ENCODE measurements at regions not wholly inside any gene's neighbourhood (a gene's known extent, or its start where the extent isn't known, plus 50 kb on each side); places are given as distances from the start of the nearest gene placed in this dataset.
A peak's percentile ranks its signal among the peaks of the same experiment; 100 is the strongest.

GRCh38 chr7:136303162-136303561 is 326.0 kb upstream of the MTPN start:
- no peaks in the 10 kb centered on the region for H3K27me3 ChIP-seq (ENCODE audit: insufficient read depth, low read length)
- intact Hi-C loops (cut with micrococcal nuclease): no loop called here
- peaks cover 2 to 22% (median 16%) of the 10 kb centered on the region in 8 donors for H3K9me3 Mint-ChIP-seq

GRCh38 chr7:136302049-136302448 is 324.9 kb upstream of the MTPN start:
- POLR2A ChIA-PET (ENCODE audit: partially characterized antibody): no interaction called here
- no peak for DNase-seq

More at GRCh38 chr7:136303162-136303561, 326.0 kb upstream of the MTPN start:
- Histone ChIP-seq H3K4me1 (ENCODE audit: insufficient read depth, low read length) (no peaks in the 10 kb centered on the region), H3K4me3 (ENCODE audit: low read length in 2 of 2) (no peak overlapping the region), H3K36me3 (ENCODE audit: insufficient read depth, low read length) (no peaks in the 10 kb centered on the region), H3K27ac (ENCODE audit: low read depth, low read length) (no peak overlapping the region), H3K9me3 (ENCODE audit: control insufficient read depth in 1 of 2, low read length in 2 of 2) (no peaks in the 10 kb centered on the region)
- Mint-ChIP-seq H3K36me3 (no peaks in the 10 kb centered on the region), H3K27ac (no peak overlapping the region), H3K4me1 (no peaks in the 10 kb centered on the region), H3K27me3 (no peaks in the 10 kb centered on the region), H3K4me3 (no peak overlapping the region)
- DNase-seq: no peak
- ChIA-PET POLR2A (ENCODE audit: partially characterized antibody) (no interaction called here), CTCF (ENCODE audit: partially characterized antibody) (no interaction called here)

GRCh38 chr7:136294977-136295376 is 317.8 kb upstream of the MTPN start:
- DNase-seq: no peak
- H3K4me1 ChIP-seq (ENCODE audit: insufficient read depth, low read length): no peaks in the 10 kb centered on the region
- Mint-ChIP-seq H3K36me3 (no peaks in the 10 kb centered on the region), H3K4me1 (no peaks in the 10 kb centered on the region), H3K27me3 (no peaks in the 10 kb centered on the region), H3K27ac (no peak overlapping the region), H3K4me3 (no peak overlapping the region), H3K9me3 (peaks cover 0 to 7% (median 3%) of the 10 kb centered on the region in 8 donors)
- no peaks in the 10 kb centered on the region for H3K36me3 ChIP-seq (ENCODE audit: insufficient read depth, low read length)
- intact Hi-C loops (cut with micrococcal nuclease): no loop called here
- no peaks in the 10 kb centered on the region for H3K9me3 ChIP-seq (ENCODE audit: control insufficient read depth in 1 of 2, low read length in 2 of 2)
- ChIA-PET CTCF (ENCODE audit: partially characterized antibody) (no interaction called here), POLR2A (ENCODE audit: partially characterized antibody) (no interaction called here)
- no peak overlapping the region for H3K27ac ChIP-seq (ENCODE audit: low read depth, low read length)
- no peaks in the 10 kb centered on the region for H3K27me3 ChIP-seq (ENCODE audit: insufficient read depth, low read length)
- no peak overlapping the region for H3K4me3 ChIP-seq (ENCODE audit: low read length in 2 of 2)

More at GRCh38 chr7:136302049-136302448, 324.9 kb upstream of the MTPN start:
- Mint-ChIP-seq H3K27ac (no peak overlapping the region), H3K27me3 (no peaks in the 10 kb centered on the region), H3K9me3 (peaks cover 2 to 20% (median 14%) of the 10 kb centered on the region in 8 donors), H3K4me1 (no peaks in the 10 kb centered on the region), H3K4me3 (no peak overlapping the region), H3K36me3 (no peaks in the 10 kb centered on the region)
- H3K27me3 ChIP-seq (ENCODE audit: insufficient read depth, low read length): no peaks in the 10 kb centered on the region
- CTCF ChIA-PET (ENCODE audit: partially characterized antibody): no interaction called here
- no peaks in the 10 kb centered on the region for H3K4me1 ChIP-seq (ENCODE audit: insufficient read depth, low read length)
- no peaks in the 10 kb centered on the region for H3K36me3 ChIP-seq (ENCODE audit: insufficient read depth, low read length)
- intact Hi-C loops (cut with micrococcal nuclease): no loop called here
- no peak overlapping the region for H3K4me3 ChIP-seq (ENCODE audit: low read length in 2 of 2)
- no peaks in the 10 kb centered on the region for H3K9me3 ChIP-seq (ENCODE audit: control insufficient read depth in 1 of 2, low read length in 2 of 2)
- no peak overlapping the region for H3K27ac ChIP-seq (ENCODE audit: low read depth, low read length)

GRCh38 chr7:136293841-136294391 is 316.8 kb upstream of the MTPN start:
- intact Hi-C loops (cut with micrococcal nuclease): no loop called here
- H3K4me1 ChIP-seq (ENCODE audit: insufficient read depth, low read length): no peaks in the 10 kb centered on the region
- no peaks in the 10 kb centered on the region for H3K27me3 ChIP-seq (ENCODE audit: insufficient read depth, low read length)
- no peak overlapping the region for H3K27ac ChIP-seq (ENCODE audit: low read depth, low read length)
- no peaks in the 10 kb centered on the region for H3K4me1 Mint-ChIP-seq
- ChIA-PET POLR2A (ENCODE audit: partially characterized antibody) (no interaction called here), CTCF (ENCODE audit: partially characterized antibody) (no interaction called here)
- H3K36me3 Mint-ChIP-seq: no peaks in the 10 kb centered on the region
- peaks cover 0 to 7% (median 3%) of the 10 kb centered on the region in 8 donors for H3K9me3 Mint-ChIP-seq
- no peak for DNase-seq
- H3K9me3 ChIP-seq (ENCODE audit: control insufficient read depth in 1 of 2, low read length in 2 of 2): no peaks in the 10 kb centered on the region
- H3K27ac Mint-ChIP-seq: peak overlapping the region in 1 of 7 donors; percentile 24
- H3K27me3 Mint-ChIP-seq: no peaks in the 10 kb centered on the region
- no peaks in the 10 kb centered on the region for H3K36me3 ChIP-seq (ENCODE audit: insufficient read depth, low read length)
- no peak overlapping the region for H3K4me3 ChIP-seq (ENCODE audit: low read length in 2 of 2)
- H3K4me3 Mint-ChIP-seq: no peak overlapping the region

- no peak for DNase-seq
- no peak overlapping the region for H3K27ac Mint-ChIP-seq
- no peak overlapping the region for H3K4me3 Mint-ChIP-seq
- ChIA-PET CTCF (ENCODE audit: partially characterized antibody) (no interaction called here), POLR2A (ENCODE audit: partially characterized antibody) (no interaction called here)
- Histone ChIP-seq H3K27me3 (ENCODE audit: insufficient read depth, low read length) (no peaks in the 10 kb centered on the region), H3K4me3 (ENCODE audit: low read length in 2 of 2) (no peak overlapping the region), H3K4me1 (ENCODE audit: insufficient read depth, low read length) (no peaks in the 10 kb centered on the region), H3K9me3 (ENCODE audit: control insufficient read depth in 1 of 2, low read length in 2 of 2) (no peaks in the 10 kb centered on the region), H3K36me3 (ENCODE audit: insufficient read depth, low read length) (no peaks in the 10 kb centered on the region), H3K27ac (ENCODE audit: low read depth, low read length) (no peak overlapping the region)
- H3K36me3 Mint-ChIP-seq: no peaks in the 10 kb centered on the region
- no peaks in the 10 kb centered on the region for H3K4me1 Mint-ChIP-seq
- intact Hi-C loops (cut with micrococcal nuclease): no loop called here
- no peaks in the 10 kb centered on the region for H3K27me3 Mint-ChIP-seq
- H3K9me3 Mint-ChIP-seq: peaks cover 0 to 7% (median 3%) of the 10 kb centered on the region in 8 donors
Measured at GRCh38 chr7:136293272-136293671, 316.1 kb upstream of the MTPN start.

GRCh38 chr7:136292365-136292764 is 315.2 kb upstream of the MTPN start:
- no peak for DNase-seq
- Mint-ChIP-seq H3K9me3 (peaks cover 0 to 3% (median 2%) of the 10 kb centered on the region in 8 donors), H3K4me1 (no peaks in the 10 kb centered on the region), H3K36me3 (no peaks in the 10 kb centered on the region), H3K27ac (no peak overlapping the region), H3K27me3 (no peaks in the 10 kb centered on the region), H3K4me3 (no peak overlapping the region)
- Histone ChIP-seq H3K4me3 (ENCODE audit: low read length in 2 of 2) (no peak overlapping the region), H3K9me3 (ENCODE audit: control insufficient read depth in 1 of 2, low read length in 2 of 2) (no peaks in the 10 kb centered on the region), H3K27me3 (ENCODE audit: insufficient read depth, low read length) (no peaks in the 10 kb centered on the region), H3K36me3 (ENCODE audit: insufficient read depth, low read length) (no peaks in the 10 kb centered on the region), H3K4me1 (ENCODE audit: insufficient read depth, low read length) (no peaks in the 10 kb centered on the region), H3K27ac (ENCODE audit: low read depth, low read length) (no peak overlapping the region)
- intact Hi-C loops (cut with micrococcal nuclease): no loop called here
- CTCF ChIA-PET (ENCODE audit: partially characterized antibody): no interaction called here
- POLR2A ChIA-PET (ENCODE audit: partially characterized antibody): no interaction called here

- H3K27me3 Mint-ChIP-seq: no peaks in the 10 kb centered on the region
- intact Hi-C loops (cut with micrococcal nuclease): no loop called here
Measured at GRCh38 chr7:136290351-136290750, 313.2 kb upstream of the MTPN start.

GRCh38 chr7:136278057-136278456 is 300.9 kb upstream of the MTPN start:
- no peaks in the 10 kb centered on the region for H3K27me3 ChIP-seq (ENCODE audit: insufficient read depth, low read length)
- Mint-ChIP-seq H3K9me3 (peaks cover 0 to 4% (median 0%) of the 10 kb centered on the region in 8 donors), H3K27ac (no peak overlapping the region), H3K36me3 (no peaks in the 10 kb centered on the region), H3K27me3 (no peaks in the 10 kb centered on the region), H3K4me3 (no peak overlapping the region), H3K4me1 (no peaks in the 10 kb centered on the region)
- no peak for DNase-seq
- no peaks in the 10 kb centered on the region for H3K36me3 ChIP-seq (ENCODE audit: insufficient read depth, low read length)
- intact Hi-C loops (cut with micrococcal nuclease): no loop called here
- ChIA-PET POLR2A (ENCODE audit: partially characterized antibody) (no interaction called here), CTCF (ENCODE audit: partially characterized antibody) (no interaction called here)
- no peaks in the 10 kb centered on the region for H3K4me1 ChIP-seq (ENCODE audit: insufficient read depth, low read length)
- H3K9me3 ChIP-seq (ENCODE audit: control insufficient read depth in 1 of 2, low read length in 2 of 2): no peaks in the 10 kb centered on the region
- H3K4me3 ChIP-seq (ENCODE audit: low read length in 2 of 2): no peak overlapping the region
- no peak overlapping the region for H3K27ac ChIP-seq (ENCODE audit: low read depth, low read length)

More at GRCh38 chr7:136290351-136290750, 313.2 kb upstream of the MTPN start:
- CTCF ChIA-PET (ENCODE audit: partially characterized antibody): interaction anchor here (0.5 kb wide), 1 partner anchor 29 kb away, joined by 3 read pairs; no protein-coding TSS in a partner anchor
- Histone ChIP-seq H3K4me3 (ENCODE audit: low read length in 2 of 2) (no peak overlapping the region), H3K27me3 (ENCODE audit: insufficient read depth, low read length) (no peaks in the 10 kb centered on the region), H3K4me1 (ENCODE audit: insufficient read depth, low read length) (no peaks in the 10 kb centered on the region), H3K36me3 (ENCODE audit: insufficient read depth, low read length) (no peaks in the 10 kb centered on the region), H3K9me3 (ENCODE audit: control insufficient read depth in 1 of 2, low read length in 2 of 2) (no peaks in the 10 kb centered on the region), H3K27ac (ENCODE audit: low read depth, low read length) (no peak overlapping the region)
- H3K27ac Mint-ChIP-seq: no peak overlapping the region
- no peak for DNase-seq
- H3K9me3 Mint-ChIP-seq: no peaks in the 10 kb centered on the region
- H3K4me3 Mint-ChIP-seq: no peak overlapping the region
- no peaks in the 10 kb centered on the region for H3K36me3 Mint-ChIP-seq
- POLR2A ChIA-PET (ENCODE audit: partially characterized antibody): no interaction called here
- H3K4me1 Mint-ChIP-seq: no peaks in the 10 kb centered on the region

Data from CD4-positive, alpha-beta memory T cell (primary cell).